Tibial nerve (tissue), 3 donors: ENCODE measurements at regions not wholly inside any gene's neighbourhood (a gene's known extent, or its start where the extent isn't known, plus 50 kb on each side); places are given as distances from the start of the nearest gene placed in this dataset.

Experiments used
- POLR2A ChIP-seq, 2 donors: fragments of 450-650 bp; IDR thresholded peaks; one replicate each; pipeline ENCODE4 v1.6.1; 2017; ENCODE audit warnings: antibody characterized with exemption in 2 of 2, mild to moderate bottlenecking in 2 of 2, moderate library complexity in 2 of 2
- TF ChIP-seq, protein P1 (sequence below), 5 experiments: fragments of 200-600 bp in 3 of 5; fragments of 450-650 bp in 2 of 5; sonication (generic) in 3 of 5; IDR thresholded peaks; one replicate each; pipeline ENCODE4 v1.5.1; 2016 to 2019; ENCODE audit warnings: antibody characterized with exemption in 5 of 5, mild to moderate bottlenecking in 3 of 5, moderate library complexity in 2 of 5

DNA sequence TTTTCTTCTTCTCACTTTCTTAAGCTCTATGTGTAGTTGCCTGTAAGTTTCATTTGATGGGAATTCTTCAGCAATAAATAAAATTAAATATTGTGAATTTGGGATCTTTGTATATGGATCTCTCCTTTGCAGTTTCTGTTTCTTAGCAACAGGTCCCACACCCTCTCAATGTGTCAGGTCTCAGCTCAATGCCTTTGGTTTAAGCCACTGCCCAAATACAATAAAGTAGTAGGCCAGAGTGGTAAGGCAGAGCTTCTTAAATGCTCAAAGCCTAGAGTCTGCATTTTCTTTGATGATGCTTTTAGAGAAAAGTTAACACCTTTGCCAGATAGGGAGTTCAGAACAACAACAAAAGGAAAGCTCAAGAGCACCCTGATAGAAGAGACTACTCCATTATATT is 343.7 kb downstream of the NSUN3 start:
- TF ChIP-seq, protein P1, sequence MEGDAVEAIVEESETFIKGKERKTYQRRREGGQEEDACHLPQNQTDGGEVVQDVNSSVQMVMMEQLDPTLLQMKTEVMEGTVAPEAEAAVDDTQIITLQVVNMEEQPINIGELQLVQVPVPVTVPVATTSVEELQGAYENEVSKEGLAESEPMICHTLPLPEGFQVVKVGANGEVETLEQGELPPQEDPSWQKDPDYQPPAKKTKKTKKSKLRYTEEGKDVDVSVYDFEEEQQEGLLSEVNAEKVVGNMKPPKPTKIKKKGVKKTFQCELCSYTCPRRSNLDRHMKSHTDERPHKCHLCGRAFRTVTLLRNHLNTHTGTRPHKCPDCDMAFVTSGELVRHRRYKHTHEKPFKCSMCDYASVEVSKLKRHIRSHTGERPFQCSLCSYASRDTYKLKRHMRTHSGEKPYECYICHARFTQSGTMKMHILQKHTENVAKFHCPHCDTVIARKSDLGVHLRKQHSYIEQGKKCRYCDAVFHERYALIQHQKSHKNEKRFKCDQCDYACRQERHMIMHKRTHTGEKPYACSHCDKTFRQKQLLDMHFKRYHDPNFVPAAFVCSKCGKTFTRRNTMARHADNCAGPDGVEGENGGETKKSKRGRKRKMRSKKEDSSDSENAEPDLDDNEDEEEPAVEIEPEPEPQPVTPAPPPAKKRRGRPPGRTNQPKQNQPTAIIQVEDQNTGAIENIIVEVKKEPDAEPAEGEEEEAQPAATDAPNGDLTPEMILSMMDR (IDR thresholded peaks at IDR 0.05) = no peak
- TF ChIP-seq POLR2A (IDR thresholded peaks at IDR 0.05) = no peak
